Inflammatory macrophage (primary cell): ENCODE measurements at regions not wholly inside any gene's neighbourhood (a gene's known extent, or its start where the extent isn't known, plus 50 kb on each side); places are given as distances from the start of the nearest gene placed in this dataset.

Experiments
- DNase-seq, 2 donors: peaks; one replicate each; pipeline ENCODE4 v3.0.0-alpha.2; 2020 to 2022

DNA sequence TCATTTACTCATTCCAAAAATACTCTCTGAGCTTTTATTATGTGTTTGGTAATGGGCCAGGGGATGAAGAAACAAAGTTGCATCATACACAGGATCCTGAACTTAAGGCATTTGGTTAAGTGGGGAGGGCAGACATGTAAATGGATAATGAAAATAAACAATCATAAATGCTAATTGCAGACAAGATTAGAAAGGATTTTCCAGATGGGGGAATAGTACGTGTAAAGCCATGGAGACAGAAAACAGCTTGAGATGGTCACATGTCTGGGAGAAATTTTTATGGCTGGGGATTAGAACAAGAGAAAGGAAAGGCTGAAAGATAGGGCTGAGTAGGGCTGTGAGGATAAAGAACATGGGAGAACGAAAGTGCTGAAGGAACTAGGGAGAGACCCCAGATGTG lies 534.3 kb upstream of the LARGE1 start:
- no peak for DNase-seq

DNA sequence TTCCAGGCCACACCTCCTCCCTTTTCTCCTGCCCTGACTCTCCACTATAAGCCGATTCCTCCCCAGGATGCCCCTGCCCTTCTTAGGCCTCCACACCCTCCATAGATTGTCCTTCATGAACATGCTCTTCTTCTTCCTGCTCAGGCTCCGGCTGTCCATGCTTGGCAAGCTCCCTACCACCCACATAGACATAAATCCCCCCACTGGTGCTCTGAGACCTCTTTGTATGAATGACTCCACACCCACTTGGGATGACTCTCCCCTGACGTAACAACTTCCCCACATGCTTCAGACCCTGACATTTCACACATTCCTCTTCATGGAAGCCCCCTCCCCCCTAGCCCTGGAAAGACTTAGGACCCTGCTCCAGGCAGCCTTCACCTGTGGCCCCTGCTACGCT lies 542.5 kb upstream of the LARGE1 start:
- DNase-seq: no peak

GRCh38 chr22:34475886-34476285 lies 555.6 kb upstream of the LARGE1 start:
- no peak for DNase-seq

DNA sequence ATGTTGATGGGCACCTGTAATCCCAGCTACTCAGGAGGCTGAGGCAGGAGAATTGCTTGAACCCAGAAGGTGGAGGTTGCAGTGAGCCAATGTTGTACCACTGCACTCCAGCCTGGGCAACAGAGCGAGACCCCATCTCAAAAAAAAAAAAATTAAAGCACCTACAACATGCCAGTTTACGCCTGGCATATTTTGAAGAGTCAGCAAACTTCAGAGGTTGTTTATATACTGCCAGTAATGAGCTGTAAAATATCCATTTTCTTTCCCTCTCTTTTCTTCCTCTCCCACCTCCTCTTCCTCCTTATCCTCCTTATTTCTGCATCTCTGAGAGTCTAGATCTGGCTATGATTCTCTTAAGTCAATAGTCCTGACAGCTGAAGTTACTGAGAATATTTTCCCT lies 556.5 kb upstream of the LARGE1 start:
- DNase-seq: no peak

DNA sequence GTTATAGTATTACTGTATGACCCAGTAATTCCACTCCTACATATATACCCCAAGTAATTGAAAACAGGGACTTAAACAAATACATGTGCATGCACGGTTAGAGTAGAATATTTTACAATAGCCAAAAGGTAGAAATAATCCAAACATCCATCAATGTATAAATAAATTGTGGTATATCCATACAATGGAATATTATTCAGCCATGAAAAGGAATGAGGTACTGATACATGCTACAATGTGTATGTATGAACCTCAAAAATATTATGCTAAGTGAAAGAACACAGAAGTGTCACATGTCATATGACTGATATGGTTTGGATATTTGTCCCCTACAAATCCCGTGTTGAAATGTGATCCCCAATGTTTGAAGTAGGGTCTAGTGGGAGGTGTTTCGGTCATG lies 560.8 kb upstream of the LARGE1 start:
- DNase-seq: no peak

GRCh38 chr22:34486381-34486780 lies 566.1 kb upstream of the LARGE1 start:
- no peak for DNase-seq

DNA sequence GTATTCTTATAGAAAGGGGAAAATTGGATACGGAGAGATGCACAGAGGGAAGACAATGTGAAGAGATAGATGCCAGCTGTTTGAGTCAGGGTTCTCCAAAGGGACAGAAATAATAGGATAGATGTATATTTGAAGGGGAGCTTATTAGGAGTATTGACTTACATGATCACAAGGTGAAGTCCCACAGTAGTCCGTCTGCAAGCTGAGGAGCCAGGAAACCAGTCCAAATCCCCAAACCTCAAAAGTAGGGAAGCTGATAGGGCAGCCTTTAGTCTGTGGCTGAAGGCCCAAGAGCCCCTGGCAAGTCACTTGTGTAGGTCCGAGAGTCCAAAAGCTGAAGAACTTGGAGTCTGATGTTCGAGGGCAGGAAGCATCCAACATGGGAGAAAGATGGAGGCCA lies 569.6 kb upstream of the LARGE1 start:
- DNase-seq: no peak

GRCh38 chr22:34490886-34491285 lies 570.6 kb upstream of the LARGE1 start:
- no peak for DNase-seq

- DNase-seq: no peak
Measured at GRCh38 chr22:34493486-34493885, 572.5 kb upstream of the ISX start.

DNA sequence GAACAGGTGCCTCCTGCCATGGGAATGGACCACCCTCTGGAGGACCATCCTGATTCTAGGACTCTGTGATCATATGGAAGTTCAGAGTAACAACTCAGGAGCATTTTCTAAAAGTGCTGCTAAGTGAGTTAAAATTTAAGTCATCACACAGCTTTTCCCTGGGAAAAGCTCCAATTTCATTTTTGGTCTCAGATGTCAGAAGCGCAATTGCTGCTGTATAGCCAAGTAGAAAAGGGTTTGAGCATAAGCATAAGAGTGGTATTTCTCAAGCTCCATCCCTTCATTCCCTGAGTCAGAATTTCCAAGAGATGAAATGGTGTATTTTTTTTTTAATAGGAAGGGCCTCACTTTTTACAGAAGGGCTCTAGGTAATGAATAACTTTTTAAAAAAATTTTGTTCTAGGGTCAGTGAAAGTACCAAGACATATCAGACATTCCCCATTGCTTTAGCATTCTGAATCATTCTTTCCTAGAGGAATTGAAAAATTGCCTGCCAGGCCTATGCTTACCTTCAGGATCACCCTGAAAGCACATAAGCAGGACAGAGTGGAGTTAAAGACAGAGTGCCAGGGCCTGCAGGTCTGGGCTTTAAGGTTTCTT lies 564.5 kb upstream of the ISX start:
- DNase-seq: no peak

GRCh38 chr22:34502821-34503220 lies 563.1 kb upstream of the ISX start:
- DNase-seq: no peak

DNA sequence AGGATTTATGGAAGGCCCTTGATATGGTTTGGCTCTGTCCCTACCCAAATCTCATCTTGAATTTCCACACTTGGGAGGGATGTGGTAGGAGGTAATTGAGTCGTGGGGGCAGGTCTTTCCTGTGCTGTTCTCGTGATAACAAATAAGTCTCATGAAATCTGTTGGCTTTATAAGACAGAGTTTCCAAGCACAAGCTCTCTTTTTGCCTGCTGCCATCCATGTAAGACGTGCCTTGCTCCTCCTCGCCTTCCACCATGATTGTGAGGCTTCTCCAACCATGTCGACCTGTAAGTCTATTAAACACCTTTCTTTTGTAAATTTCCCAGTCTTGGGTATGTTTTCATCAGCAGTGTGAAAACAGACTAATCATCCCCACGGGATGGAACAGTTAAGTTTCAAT lies 557.2 kb upstream of the ISX start:
- DNase-seq: no peak

DNA sequence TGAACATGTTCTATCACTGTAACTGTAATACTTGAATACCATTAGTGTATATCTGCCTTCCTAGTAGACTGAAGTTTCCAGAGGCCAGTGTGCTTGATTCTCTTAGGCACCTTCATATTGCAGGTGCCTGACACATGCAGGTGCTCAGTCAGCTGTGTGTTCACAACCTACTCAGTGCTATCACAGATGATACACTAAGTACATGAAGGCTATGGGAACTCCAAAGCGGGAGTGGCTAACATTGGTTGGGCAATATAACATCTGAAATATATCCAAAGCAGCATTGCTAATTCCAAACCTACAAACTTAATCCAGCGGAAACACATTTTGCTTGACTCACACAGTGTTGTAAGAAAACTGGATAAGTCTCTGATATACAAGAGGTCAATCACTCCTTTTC lies 539.3 kb upstream of the ISX start:
- no peak for DNase-seq

GRCh38 chr22:34534101-34534500 lies 531.9 kb upstream of the ISX start:
- DNase-seq: no peak

DNA sequence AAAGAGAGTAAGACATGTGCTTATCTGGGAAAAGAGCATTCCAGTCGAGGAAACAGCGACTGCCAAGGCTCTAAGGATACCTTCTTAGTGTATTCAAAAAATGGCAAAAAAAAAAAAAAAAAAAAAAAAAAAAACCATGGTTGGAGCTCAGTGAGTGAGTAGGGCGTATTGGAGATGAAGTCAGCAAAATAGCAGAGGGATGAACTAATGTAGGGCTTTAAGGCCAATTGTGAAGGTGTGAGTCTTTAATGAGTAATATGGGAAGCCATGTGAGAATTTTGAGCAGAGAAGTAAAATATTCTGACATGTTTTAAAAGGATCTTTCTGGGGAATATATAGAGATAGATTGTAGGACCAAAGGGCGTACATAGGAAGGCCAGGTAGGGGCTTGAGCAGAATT lies 498.6 kb upstream of the ISX start:
- no peak for DNase-seq

GRCh38 chr22:34570408-34570807 lies 495.6 kb upstream of the ISX start:
- DNase-seq: no peak

DNA sequence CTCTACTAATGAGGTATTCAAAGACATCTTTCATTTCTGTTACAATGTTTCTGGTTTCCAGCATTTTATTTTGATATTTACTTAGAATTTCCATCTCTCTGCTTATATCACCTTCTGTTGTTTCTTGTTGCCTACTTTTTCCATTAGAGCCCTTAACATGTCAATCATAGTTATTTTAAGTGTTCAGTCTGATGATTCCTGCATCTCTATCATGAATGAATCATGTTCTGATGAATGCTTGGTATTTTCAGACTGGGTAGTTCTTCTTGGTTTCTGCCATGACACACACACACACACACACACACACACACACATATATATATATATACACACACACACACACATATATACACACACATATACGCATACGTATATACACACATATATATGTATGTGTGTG lies 486.4 kb upstream of the ISX start:
- no peak for DNase-seq

- no peak for DNase-seq
Measured at GRCh38 chr22:34587357-34588356, 478.3 kb upstream of the ISX start.

DNA sequence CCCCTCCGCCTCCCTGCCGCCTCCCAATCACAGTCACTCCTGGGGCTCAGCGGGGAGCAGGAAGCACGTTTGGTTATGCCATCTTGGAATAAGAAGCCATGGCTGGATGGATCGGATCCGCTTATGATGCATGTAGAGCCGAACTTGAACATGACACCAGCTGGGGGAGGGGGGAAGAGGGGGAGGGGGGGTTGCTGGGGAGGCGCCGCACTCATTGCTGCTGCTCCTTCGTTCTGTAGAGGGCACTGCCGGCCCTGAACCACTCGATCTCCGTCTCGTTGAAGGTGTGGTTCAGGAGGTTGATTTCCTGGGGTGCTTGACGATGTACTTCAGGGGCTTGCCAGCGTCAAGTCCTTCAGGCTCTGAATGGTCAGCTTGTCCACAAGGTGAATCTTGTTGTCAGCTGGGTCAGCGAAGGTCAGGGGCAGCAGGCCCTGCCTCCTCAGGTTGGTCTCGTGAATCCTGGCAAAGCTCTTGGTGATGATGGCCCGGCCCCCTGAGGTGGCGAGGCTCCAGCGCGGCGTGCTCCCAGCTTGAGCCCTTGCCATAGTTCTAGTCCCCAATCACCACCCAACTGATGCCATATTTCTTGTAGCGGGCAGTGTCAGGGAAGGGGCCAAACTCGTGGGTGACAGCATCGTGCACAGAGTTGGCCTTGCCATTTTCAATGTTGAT lies 476.9 kb upstream of the ISX start:
- DNase-seq: no peak

GRCh38 chr22:34592123-34592740 lies 473.7 kb upstream of the ISX start:
- no peak for DNase-seq

- no peak for DNase-seq
Measured at GRCh38 chr22:34599567-34599966, 466.4 kb upstream of the ISX start.

- DNase-seq: no peak
Measured at GRCh38 chr22:34604312-34604711, 461.6 kb upstream of the ISX start.

DNA sequence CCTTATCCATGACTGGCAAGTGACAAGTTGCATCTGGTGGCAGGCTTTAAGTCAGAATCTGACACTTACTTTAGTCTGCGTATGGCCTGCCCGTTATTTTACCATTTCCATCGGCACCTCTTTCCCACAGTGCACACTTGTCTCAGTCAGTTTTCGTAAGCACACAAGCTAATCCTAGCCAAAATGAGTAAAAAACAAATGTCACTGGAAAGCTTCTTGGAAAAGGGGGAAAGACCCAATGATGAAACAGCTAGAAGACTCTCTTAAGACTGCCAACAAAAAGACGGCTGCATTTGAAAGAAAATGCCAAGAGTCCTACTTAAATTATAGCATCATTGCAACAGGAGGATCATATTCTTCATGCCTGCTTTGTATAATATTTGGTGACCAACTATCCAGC lies 457.9 kb upstream of the ISX start:
- DNase-seq: no peak
